22Rv1 (cell line): ENCODE measurements at regions not wholly inside any gene's neighbourhood (a gene's known extent, or its start where the extent isn't known, plus 50 kb on each side); places are given as distances from the start of the nearest gene placed in this dataset.
A peak's percentile ranks its signal among the peaks of the same experiment; 100 is the strongest.
"Not testable (repeated sequence)": the region's sequence is repeated elsewhere in the genome, so short reads cannot be mapped to it uniquely, and the experiment has no call there.

Experiments
- H3K27ac ChIP-seq: fragments of 450-650 bp; 2 replicates; pipeline ENCODE4 v1.5.1; 2017
- CTCF ChIP-seq: fragments of 450-650 bp; IDR thresholded peaks from 2 replicates; pipeline ENCODE4 v1.5.1; 2017; ENCODE audit warnings: mild to moderate bottlenecking
- ZFX ChIP-seq: fragments of 450-650 bp; IDR thresholded peaks from 2 replicates; pipeline ENCODE4 v1.6.1; 2017; ENCODE audit warnings: antibody characterized with exemption, borderline replicate concordance

- H3K27ac ChIP-seq = not testable (repeated sequence)
Observed at GRCh38 chrX:99988532-99988931, 421.5 kb downstream of the PCDH19 start.

DNA sequence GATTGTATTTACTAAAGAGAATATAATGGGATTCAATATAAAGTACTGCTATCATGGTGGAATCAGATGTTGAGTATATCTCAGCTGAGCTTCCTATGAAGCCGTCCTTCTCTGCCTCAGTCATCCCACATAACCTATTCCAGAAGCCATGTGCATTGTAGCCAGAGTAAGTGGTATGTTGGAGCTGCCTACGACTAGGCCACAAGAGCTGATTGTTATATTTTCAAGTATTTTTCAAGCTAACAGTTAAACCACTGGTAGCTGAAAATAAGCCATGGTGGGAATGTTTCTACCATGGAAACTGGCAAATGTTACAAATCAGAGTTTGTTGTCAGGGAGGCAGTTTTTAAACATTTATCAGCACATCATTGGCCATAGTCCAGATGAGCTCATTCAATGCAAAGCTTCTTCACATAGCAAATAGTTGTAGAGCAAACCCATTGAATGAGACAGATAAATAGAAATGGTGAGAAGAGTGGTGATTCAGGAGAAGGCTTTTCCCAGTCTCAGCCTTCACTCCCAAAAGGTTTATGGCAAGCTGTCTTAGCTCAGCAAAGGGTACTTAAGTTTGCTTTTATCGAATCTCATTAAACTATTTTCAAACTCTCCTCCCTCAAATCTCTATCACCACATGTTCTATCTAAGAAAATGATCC lies 436.4 kb downstream of the PCDH19 start:
- TF ChIP-seq CTCF = no peak
- TF ChIP-seq ZFX = no peak
- no peak overlapping the region for H3K27ac ChIP-seq

DNA sequence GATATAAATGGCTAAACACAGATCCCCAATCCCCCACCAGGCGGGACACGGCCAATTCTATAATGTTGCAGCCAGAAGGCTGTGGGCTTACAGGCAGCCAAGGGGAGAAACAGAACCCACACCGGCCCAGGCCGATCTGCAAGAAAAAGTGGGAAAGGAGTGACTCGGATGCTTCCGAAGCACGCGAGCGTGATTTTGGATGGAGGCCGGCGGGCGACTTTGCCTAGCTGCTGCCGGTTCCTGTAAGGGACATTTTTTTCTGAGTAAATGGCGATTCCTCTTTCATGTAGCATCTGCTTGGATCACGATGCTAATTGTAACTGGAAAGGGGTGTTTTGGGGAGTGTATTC lies 470.2 kb downstream of the PCDH19 start:
- H3K27ac ChIP-seq = no peak overlapping the region
- TF ChIP-seq ZFX (no peak), CTCF (no peak)

DNA sequence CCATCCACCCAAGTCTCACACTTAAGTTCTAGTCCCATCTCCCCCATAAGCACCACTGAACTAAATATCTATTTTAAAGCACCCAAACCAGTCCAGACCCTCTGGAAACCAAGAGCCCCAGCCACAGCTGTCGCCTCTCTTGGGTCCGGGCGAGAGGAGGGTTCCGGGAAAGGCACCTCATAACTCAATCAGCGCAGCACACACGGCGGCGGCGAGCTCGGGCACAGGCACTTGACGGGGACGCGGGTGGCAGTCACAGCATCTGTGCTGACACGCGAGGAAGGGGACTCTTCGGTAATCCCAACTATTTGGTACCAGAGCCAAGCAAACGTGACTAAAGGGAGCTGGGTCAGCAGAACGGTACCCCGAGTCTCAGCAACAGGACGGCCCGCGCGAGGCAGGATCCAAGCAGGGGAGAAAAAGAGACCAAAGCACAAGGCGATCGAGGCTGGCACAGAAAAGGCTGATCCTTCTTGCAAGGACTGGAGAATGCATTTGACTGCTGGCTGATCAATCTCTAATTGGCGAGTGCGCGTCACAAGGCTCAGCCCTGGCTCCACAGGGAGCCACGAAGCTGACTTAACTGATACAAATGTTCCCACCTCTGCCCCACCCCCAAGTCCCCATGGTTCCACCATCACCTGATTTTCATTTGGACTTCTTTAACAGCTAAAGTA lies 470.7 kb downstream of the PCDH19 start:
- H3K27ac ChIP-seq = not testable (repeated sequence)

DNA sequence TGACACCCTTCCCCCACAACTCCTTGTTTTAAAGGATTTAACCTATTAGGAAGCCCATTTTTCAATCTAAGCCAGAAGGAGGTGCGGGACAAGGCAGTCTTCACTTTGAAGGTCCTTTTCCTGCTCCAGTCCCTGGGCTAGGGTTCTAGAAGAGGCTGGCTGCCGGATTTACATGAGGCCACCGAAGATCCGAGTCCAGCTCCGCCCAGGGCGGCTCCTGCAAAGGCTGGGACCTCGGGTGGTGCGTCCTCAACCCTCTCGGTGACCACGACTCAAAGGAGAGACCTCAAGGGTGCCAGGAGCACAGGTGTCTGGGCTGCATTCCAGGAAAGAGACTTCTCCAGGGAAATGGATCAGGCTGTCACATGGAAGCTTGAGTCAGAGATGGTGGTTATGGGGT lies 471.6 kb downstream of the PCDH19 start:
- no peak overlapping the region for H3K27ac ChIP-seq
- TF ChIP-seq ZFX (no peak), CTCF (no peak)

DNA sequence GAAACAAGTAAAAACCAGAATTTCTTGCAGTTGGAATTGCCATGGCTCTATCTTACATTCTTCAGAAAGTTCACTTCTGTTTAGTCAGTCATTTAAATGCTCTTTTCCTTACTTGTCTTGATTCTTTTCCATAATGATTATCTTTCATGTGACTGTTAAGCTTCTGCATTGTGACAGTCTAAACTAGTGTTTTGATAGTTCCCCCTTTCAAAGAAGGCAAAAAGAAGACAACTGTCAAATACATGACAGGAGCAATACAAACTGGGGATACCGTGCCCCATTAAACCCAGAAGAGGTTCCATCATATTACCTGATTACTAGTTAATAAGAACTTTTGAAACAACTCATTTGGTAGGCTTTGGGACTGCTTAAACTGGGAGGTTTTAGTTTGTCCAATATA lies 476.2 kb downstream of the PCDH19 start:
- no peak overlapping the region for H3K27ac ChIP-seq
- TF ChIP-seq ZFX (no peak), CTCF (no peak)

DNA sequence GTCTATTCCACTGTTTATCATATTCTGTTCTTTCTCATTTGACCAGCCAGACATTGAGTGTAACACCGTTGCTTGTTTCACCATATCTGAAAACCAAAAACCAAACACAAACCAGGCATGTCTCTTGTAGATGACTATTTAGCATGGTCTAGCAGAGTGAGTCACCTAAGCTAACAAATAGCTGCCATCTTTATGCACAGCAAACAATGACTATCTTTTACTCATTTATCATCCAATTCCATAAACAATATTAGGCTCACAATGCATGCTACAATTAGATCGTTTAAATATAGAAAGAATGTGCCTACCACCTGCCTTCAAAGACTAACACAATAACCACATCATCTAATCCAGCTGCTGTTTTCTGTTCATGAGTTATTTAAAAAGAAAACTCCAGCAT lies 495.4 kb downstream of the PCDH19 start:
- TF ChIP-seq ZFX = no peak
- TF ChIP-seq CTCF = no peak
- peak overlapping the region; percentile 85 for H3K27ac ChIP-seq

DNA sequence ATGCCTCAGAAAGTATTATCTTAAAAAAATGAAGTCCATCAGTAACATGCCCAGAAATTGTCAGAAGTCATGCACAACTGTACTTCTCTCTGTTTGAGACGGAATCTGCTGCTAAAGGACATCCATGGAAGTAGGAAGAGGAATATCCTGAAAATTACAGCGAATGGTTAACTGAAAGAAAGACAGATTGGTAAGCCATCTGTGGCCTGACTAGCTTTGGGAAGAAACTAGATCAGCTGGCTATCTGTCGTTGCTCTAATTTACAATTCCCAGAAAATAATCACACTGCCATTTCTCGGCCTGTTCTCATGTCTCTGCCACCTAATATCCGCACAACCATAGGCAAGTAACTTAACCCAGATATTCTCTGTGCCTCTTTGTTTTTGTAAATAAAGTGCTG lies 496.5 kb downstream of the PCDH19 start:
- TF ChIP-seq ZFX (no peak), CTCF (no peak)
- peak overlapping the region; percentile 85 for H3K27ac ChIP-seq
